Natural killer cell treated with Interleukin-12 subunit alpha and Interleukin-12 subunit beta and Interleukin-15 and Interleukin-18, amount 100 ng/mL, for 72 hours (primary cell): ENCODE measurements at regions not wholly inside any gene's neighbourhood (a gene's known extent, or its start where the extent isn't known, plus 50 kb on each side); places are given as distances from the start of the nearest gene placed in this dataset.

Experiments used
- ATAC-seq, 2 donors: fragments of 150-1000 bp; cut with Tn5 transposase in 1 of 2; sonication (Bioruptor Pico), chemical (Tn5 transposase) in 1 of 2; 2 replicates each; pipeline ENCODE4 v1.10.0; 2021
- DNase-seq: peaks from one replicate; pipeline ENCODE4 v3.0.0; 2022; ENCODE audit warnings: low spot score
- H3K27ac Mint-ChIP-seq, 2 donors: 1 replicate in 1 of 2; 2 replicates in 1 of 2; pipeline ENCODE4 v1.8.0; 2022; ENCODE audit warnings: mixed read lengths in 2 of 2, mild to moderate bottlenecking in 1 of 2, moderate library complexity in 1 of 2
- H3K27me3 Mint-ChIP-seq, 2 donors: 1 replicate in 1 of 2; 2 replicates in 1 of 2; pipeline ENCODE4 v1.8.0; 2022; ENCODE audit warnings: mixed read lengths in 2 of 2
- H3K36me3 Mint-ChIP-seq: one replicate; pipeline ENCODE4 v1.8.0; 2022; ENCODE audit warnings: mixed read lengths
- H3K4me1 Mint-ChIP-seq, 2 donors: 1 replicate in 1 of 2; 2 replicates in 1 of 2; pipeline ENCODE4 v1.8.0; 2022; ENCODE audit warnings: low read depth in 2 of 2, mixed read lengths in 2 of 2, mild to moderate bottlenecking in 1 of 2
- H3K4me3 Mint-ChIP-seq: one replicate; pipeline ENCODE4 v1.8.0; 2022; ENCODE audit warnings: mixed read lengths
- H3K9me3 Mint-ChIP-seq: 2 replicates; pipeline ENCODE4 v1.8.0; 2022; ENCODE audit warnings: mixed read lengths

- peaks cover 0 to 11% of the 10 kb centered on the region in 2 donors for H3K4me1 Mint-ChIP-seq
- DNase-seq, result no peak
- no peak overlapping the region for H3K4me3 Mint-ChIP-seq
- no peak for ATAC-seq
- no peaks in the 10 kb centered on the region for H3K9me3 Mint-ChIP-seq
- no peaks in the 10 kb centered on the region for H3K36me3 Mint-ChIP-seq
- H3K27ac Mint-ChIP-seq, result no peak overlapping the region
- peaks cover 18 to 21% of the 10 kb centered on the region in 2 donors for H3K27me3 Mint-ChIP-seq
Measured at GRCh38 chr10:116792817-116793216, 50.5 kb upstream of the HSPA12A start.

GRCh38 chr10:116796469-116796868, 52.8 kb upstream of the ENO4 start:
- Mint-ChIP-seq H3K9me3 (no peaks in the 10 kb centered on the region), H3K27ac (no peak overlapping the region), H3K4me3 (no peak overlapping the region), H3K36me3 (no peaks in the 10 kb centered on the region), H3K4me1 (peaks cover 0 to 5% of the 10 kb centered on the region in 2 donors), H3K27me3 (peaks cover 20 to 23% of the 10 kb centered on the region in 2 donors)
- ATAC-seq (no peak), DNase-seq (peak; percentile 10)

- no peak overlapping the region for H3K4me3 Mint-ChIP-seq
- H3K36me3 Mint-ChIP-seq, result no peaks in the 10 kb centered on the region
- peaks cover 0 to 5% of the 10 kb centered on the region in 2 donors for H3K4me1 Mint-ChIP-seq
- no peaks in the 10 kb centered on the region for H3K9me3 Mint-ChIP-seq
- no peak for DNase-seq
- peaks cover 20 to 23% of the 10 kb centered on the region in 2 donors for H3K27me3 Mint-ChIP-seq
- ATAC-seq, result peak; percentile 57 to 68
- no peak overlapping the region for H3K27ac Mint-ChIP-seq
Measured at GRCh38 chr10:116796910-116797513, 52.3 kb upstream of the ENO4 start.

GRCh38 chr10:116798859-116799258, 50.4 kb upstream of the ENO4 start:
- H3K36me3 Mint-ChIP-seq, result no peaks in the 10 kb centered on the region
- H3K27ac Mint-ChIP-seq, result no peak overlapping the region
- DNase-seq (peak; percentile 38), ATAC-seq (no peak)
- no peak overlapping the region for H3K4me3 Mint-ChIP-seq
- H3K4me1 Mint-ChIP-seq, result peaks cover 0 to 5% of the 10 kb centered on the region in 2 donors
- H3K9me3 Mint-ChIP-seq, result no peaks in the 10 kb centered on the region
- peaks cover 12 to 21% of the 10 kb centered on the region in 2 donors for H3K27me3 Mint-ChIP-seq
